WTC11 (cell line): ENCODE measurements at regions not wholly inside any gene's neighbourhood (a gene's known extent, or its start where the extent isn't known, plus 50 kb on each side); places are given as distances from the start of the nearest gene placed in this dataset.

Source experiments
- ATAC-seq: fragments of 200-7000 bp; cut with Tn5 transposase; 2 replicates; pipeline ENCODE4 v1.10.0; 2021; ENCODE audit warnings: mild to moderate bottlenecking, moderate library complexity
- CTCF ChIA-PET: fragments of 300-600 bp; sonication (Branson Sonifier 250); formaldehyde crosslinking; loops from one replicate; lab custom pipeline; 2021; ENCODE audit warnings: antibody characterized with exemption; lab: Charles Lee
- POLR2A ChIA-PET: fragments of 350-600 bp; sonication (Branson Sonifier 250); formaldehyde crosslinking; loops from one replicate; lab custom pipeline; 2021; ENCODE audit warnings: antibody characterized with exemption; lab: Charles Lee
- DNase-seq: peaks from one replicate; pipeline ENCODE4 v3.0.0; 2021; ENCODE audit warnings: low spot score
- H3K27ac Mint-ChIP-seq: 2 replicates; pipeline ENCODE4 v1.8.0; 2021; ENCODE audit warnings: mixed read lengths
- H3K27me3 Mint-ChIP-seq: 2 replicates; pipeline ENCODE4 v1.8.0; 2021; ENCODE audit warnings: low read depth, mild to moderate bottlenecking, moderate library complexity, mixed read lengths
- H3K36me3 Mint-ChIP-seq: 2 replicates; pipeline ENCODE4 v1.8.0; 2021; ENCODE audit warnings: mixed read lengths
- H3K4me1 Mint-ChIP-seq: 2 replicates; pipeline ENCODE4 v1.8.0; 2022; ENCODE audit warnings: mixed read lengths
- H3K4me3 Mint-ChIP-seq: 2 replicates; pipeline ENCODE4 v1.8.0; 2021; ENCODE audit warnings: mild to moderate bottlenecking, moderate library complexity, mixed read lengths
- H3K9me3 Mint-ChIP-seq: 2 replicates; pipeline ENCODE4 v1.8.0; 2021; ENCODE audit warnings: mixed read lengths
- ESRRA ChIP-seq: sonication (generic); formaldehyde crosslinking; IDR thresholded peaks from 2 replicates; pipeline ENCODE4 v1.8.1; 2022; ENCODE audit warnings: mild to moderate bottlenecking, missing genetic modification reagents, borderline replicate concordance
- FOXP1 ChIP-seq: sonication (generic); formaldehyde crosslinking; IDR thresholded peaks from 2 replicates; pipeline ENCODE4 v1.8.0; 2022; ENCODE audit warnings: missing genetic modification reagents, mild to moderate bottlenecking, moderate library complexity, borderline replicate concordance
- IRF2 ChIP-seq: sonication (generic); formaldehyde crosslinking; IDR thresholded peaks from 2 replicates; pipeline ENCODE4 v1.8.0; 2022; ENCODE audit warnings: low read depth, missing genetic modification reagents, borderline replicate concordance
- KAT7 ChIP-seq: sonication (generic); formaldehyde crosslinking; IDR thresholded peaks from 2 replicates; pipeline ENCODE4 v1.8.1; 2023; ENCODE audit warnings: missing genetic modification reagents, mild to moderate bottlenecking, borderline replicate concordance
- MXD4 ChIP-seq: fragments of 250-450 bp; sonication (Bioruptor Pico); IDR thresholded peaks from 2 replicates; pipeline ENCODE4 v1.8.0; 2021; ENCODE audit warnings: mild to moderate bottlenecking, moderate library complexity, borderline replicate concordance
- NFATC4 ChIP-seq: fragments of 250-450 bp; sonication (Bioruptor Pico); IDR thresholded peaks from 2 replicates; pipeline ENCODE4 v1.9.0; 2021; ENCODE audit warnings: mild to moderate bottlenecking
- NR1H2 ChIP-seq: sonication (generic); formaldehyde crosslinking; IDR thresholded peaks from 2 replicates; pipeline ENCODE4 v1.9.0; 2021; ENCODE audit warnings: mild to moderate bottlenecking, moderate library complexity, missing genetic modification reagents
- NR2C2 ChIP-seq: sonication (generic); formaldehyde crosslinking; IDR thresholded peaks from 2 replicates; pipeline ENCODE4 v1.8.0; 2022; ENCODE audit warnings: mild to moderate bottlenecking, missing genetic modification reagents
- SOX15 ChIP-seq: fragments of 250-450 bp; sonication (Bioruptor Pico); IDR thresholded peaks from 2 replicates; pipeline ENCODE4 v1.9.0; 2021; ENCODE audit warnings: mild to moderate bottlenecking
- TEAD4 ChIP-seq: sonication (generic); formaldehyde crosslinking; IDR thresholded peaks from 2 replicates; pipeline ENCODE4 v1.8.0; 2022; ENCODE audit warnings: mild to moderate bottlenecking, missing genetic modification reagents
- ZBTB21 ChIP-seq: sonication (generic); formaldehyde crosslinking; IDR thresholded peaks from 2 replicates; pipeline ENCODE4 v1.8.1; 2023; ENCODE audit warnings: mild to moderate bottlenecking, missing genetic modification reagents, borderline replicate concordance
- ZNF317 ChIP-seq: sonication (generic); formaldehyde crosslinking; IDR thresholded peaks from 2 replicates; pipeline ENCODE4 v1.8.1; 2023; ENCODE audit warnings: low read depth, mild to moderate bottlenecking, moderate library complexity, missing genetic modification reagents, borderline replicate concordance
- ZNF416 ChIP-seq: fragments of 250-450 bp; sonication (Bioruptor Pico); IDR thresholded peaks from 2 replicates; pipeline ENCODE4 v1.9.0; 2021; ENCODE audit warnings: mild to moderate bottlenecking, inconsistent platforms
- TF ChIP-seq, protein P1 (sequence below): sonication (generic); formaldehyde crosslinking; IDR thresholded peaks from 2 replicates; pipeline ENCODE4 v1.8.0; 2022; ENCODE audit warnings: mild to moderate bottlenecking, missing genetic modification reagents
- TF ChIP-seq, protein P2 (sequence below): sonication (generic); formaldehyde crosslinking; IDR thresholded peaks from 2 replicates; pipeline ENCODE4 v1.8.1; 2022; ENCODE audit warnings: low read depth, mild to moderate bottlenecking, moderate library complexity, missing genetic modification reagents, borderline replicate concordance
- TF ChIP-seq, protein P3 (sequence below): sonication (generic); formaldehyde crosslinking; IDR thresholded peaks from 2 replicates; pipeline ENCODE4 v1.8.1; 2023; ENCODE audit warnings: mild to moderate bottlenecking, moderate library complexity, missing genetic modification reagents
- TF ChIP-seq, protein P4 (sequence below): fragments of 250-450 bp; sonication (Bioruptor Pico); conservative IDR thresholded peaks from 2 replicates; pipeline ENCODE4 v1.9.0; 2021; ENCODE audit warnings: mild to moderate bottlenecking
- TF ChIP-seq, protein P5 (sequence below): sonication (generic); formaldehyde crosslinking; IDR thresholded peaks from 2 replicates; pipeline ENCODE4 v1.8.1; 2022; ENCODE audit warnings: low read depth, missing genetic modification reagents, borderline replicate concordance
- TF ChIP-seq, protein P6 (sequence below): sonication (generic); formaldehyde crosslinking; IDR thresholded peaks from 2 replicates; pipeline ENCODE4 v1.8.1; 2023; ENCODE audit warnings: mild to moderate bottlenecking, missing genetic modification reagents

DNA sequence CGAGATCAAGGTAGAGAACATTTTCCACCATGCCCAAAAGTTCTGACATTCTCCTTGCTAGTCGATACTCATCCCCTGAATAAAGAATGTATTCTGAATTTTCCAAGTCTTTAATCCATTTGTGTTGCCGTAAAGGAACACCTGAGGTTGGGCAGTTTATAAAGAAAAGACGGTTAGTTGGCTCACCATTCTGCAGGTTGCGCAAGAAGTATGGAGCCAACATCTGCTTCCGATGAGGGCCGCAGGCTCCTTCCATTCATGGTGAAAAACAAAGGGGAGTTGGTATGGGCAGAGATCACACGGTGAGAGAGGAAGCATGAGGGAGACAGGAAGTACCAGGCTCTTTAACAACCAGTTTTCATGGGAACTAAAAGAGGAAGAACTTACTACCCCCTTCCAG, 121.2 kb downstream of the DCLK3 start:
- DNase-seq (no peak), ATAC-seq (no peak)
- TF ChIP-seq KAT7 (CRISPR knock-in tag): no peak
- TF ChIP-seq ESRRA (CRISPR knock-in tag): no peak
- TF ChIP-seq, protein P1, sequence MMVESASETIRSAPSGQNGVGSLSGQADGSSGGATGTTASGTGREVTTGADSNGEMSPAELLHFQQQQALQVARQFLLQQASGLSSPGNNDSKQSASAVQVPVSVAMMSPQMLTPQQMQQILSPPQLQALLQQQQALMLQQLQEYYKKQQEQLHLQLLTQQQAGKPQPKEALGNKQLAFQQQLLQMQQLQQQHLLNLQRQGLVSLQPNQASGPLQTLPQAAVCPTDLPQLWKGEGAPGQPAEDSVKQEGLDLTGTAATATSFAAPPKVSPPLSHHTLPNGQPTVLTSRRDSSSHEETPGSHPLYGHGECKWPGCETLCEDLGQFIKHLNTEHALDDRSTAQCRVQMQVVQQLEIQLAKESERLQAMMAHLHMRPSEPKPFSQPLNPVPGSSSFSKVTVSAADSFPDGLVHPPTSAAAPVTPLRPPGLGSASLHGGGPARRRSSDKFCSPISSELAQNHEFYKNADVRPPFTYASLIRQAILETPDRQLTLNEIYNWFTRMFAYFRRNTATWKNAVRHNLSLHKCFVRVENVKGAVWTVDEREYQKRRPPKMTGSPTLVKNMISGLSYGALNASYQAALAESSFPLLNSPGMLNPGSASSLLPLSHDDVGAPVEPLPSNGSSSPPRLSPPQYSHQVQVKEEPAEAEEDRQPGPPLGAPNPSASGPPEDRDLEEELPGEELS: no peak
- no peak for TF ChIP-seq IRF2 (CRISPR knock-in tag)
- TF ChIP-seq TEAD4 (CRISPR knock-in tag): no peak
- TF ChIP-seq SOX15 (CRISPR knock-in tag): no peak
- TF ChIP-seq, protein P2, sequence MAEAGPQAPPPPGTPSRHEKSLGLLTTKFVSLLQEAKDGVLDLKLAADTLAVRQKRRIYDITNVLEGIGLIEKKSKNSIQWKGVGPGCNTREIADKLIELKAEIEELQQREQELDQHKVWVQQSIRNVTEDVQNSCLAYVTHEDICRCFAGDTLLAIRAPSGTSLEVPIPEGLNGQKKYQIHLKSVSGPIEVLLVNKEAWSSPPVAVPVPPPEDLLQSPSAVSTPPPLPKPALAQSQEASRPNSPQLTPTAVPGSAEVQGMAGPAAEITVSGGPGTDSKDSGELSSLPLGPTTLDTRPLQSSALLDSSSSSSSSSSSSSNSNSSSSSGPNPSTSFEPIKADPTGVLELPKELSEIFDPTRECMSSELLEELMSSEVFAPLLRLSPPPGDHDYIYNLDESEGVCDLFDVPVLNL (CRISPR knock-in tag): no peak
- TF ChIP-seq, protein P3, sequence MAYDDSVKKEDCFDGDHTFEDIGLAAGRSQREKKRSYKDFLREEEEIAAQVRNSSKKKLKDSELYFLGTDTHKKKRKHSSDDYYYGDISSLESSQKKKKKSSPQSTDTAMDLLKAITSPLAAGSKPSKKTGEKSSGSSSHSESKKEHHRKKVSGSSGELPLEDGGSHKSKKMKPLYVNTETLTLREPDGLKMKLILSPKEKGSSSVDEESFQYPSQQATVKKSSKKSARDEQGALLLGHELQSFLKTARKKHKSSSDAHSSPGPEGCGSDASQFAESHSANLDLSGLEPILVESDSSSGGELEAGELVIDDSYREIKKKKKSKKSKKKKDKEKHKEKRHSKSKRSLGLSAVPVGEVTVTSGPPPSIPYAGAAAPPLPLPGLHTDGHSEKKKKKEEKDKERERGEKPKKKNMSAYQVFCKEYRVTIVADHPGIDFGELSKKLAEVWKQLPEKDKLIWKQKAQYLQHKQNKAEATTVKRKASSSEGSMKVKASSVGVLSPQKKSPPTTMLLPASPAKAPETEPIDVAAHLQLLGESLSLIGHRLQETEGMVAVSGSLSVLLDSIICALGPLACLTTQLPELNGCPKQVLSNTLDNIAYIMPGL: no peak
- TF ChIP-seq NR1H2 (CRISPR knock-in tag): no peak
- TF ChIP-seq, protein P4, sequence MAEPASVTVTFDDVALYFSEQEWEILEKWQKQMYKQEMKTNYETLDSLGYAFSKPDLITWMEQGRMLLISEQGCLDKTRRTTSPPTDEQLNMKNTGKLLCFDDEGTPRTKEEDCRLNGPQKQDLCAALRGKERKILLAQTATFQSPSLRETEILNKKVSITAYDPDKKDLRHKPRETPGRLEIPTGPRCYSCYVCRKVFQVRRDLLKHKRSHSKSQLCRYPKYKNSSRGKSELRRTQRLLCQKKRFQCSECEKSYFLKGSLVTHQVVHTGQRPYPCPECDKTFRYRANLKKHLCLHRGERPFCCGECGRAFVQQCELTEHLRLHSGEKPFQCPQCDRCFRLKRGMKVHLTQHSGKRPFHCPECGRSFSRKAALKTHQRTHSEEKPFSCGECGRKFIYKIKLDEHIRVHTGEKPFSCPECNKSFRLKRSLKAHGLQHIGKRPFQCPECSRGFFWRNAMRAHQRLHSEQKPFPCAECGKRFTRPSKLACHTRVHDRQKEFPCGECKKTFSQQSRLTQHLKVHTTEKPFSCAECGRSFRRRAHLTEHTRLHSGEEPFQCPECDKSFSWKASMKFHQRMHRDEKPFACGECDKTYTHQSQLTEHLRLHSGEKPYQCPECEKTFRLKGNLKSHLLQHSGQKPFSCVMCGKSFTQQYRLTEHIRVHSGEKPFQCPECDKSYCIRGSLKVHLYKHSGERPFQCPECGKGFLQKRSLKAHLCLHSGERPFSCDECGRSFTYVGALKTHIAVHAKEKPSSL (CRISPR knock-in tag): no peak
- TF ChIP-seq NFATC4: no peak
- no peak for TF ChIP-seq ZBTB21 (CRISPR knock-in tag)
- no peak for TF ChIP-seq NR2C2 (CRISPR knock-in tag)
- TF ChIP-seq ZNF416 (CRISPR knock-in tag): no peak
- no peak for TF ChIP-seq ZNF317 (CRISPR knock-in tag)
- TF ChIP-seq, protein P5, sequence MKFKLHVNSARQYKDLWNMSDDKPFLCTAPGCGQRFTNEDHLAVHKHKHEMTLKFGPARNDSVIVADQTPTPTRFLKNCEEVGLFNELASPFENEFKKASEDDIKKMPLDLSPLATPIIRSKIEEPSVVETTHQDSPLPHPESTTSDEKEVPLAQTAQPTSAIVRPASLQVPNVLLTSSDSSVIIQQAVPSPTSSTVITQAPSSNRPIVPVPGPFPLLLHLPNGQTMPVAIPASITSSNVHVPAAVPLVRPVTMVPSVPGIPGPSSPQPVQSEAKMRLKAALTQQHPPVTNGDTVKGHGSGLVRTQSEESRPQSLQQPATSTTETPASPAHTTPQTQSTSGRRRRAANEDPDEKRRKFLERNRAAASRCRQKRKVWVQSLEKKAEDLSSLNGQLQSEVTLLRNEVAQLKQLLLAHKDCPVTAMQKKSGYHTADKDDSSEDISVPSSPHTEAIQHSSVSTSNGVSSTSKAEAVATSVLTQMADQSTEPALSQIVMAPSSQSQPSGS (CRISPR knock-in tag): no peak
- TF ChIP-seq, protein P6, sequence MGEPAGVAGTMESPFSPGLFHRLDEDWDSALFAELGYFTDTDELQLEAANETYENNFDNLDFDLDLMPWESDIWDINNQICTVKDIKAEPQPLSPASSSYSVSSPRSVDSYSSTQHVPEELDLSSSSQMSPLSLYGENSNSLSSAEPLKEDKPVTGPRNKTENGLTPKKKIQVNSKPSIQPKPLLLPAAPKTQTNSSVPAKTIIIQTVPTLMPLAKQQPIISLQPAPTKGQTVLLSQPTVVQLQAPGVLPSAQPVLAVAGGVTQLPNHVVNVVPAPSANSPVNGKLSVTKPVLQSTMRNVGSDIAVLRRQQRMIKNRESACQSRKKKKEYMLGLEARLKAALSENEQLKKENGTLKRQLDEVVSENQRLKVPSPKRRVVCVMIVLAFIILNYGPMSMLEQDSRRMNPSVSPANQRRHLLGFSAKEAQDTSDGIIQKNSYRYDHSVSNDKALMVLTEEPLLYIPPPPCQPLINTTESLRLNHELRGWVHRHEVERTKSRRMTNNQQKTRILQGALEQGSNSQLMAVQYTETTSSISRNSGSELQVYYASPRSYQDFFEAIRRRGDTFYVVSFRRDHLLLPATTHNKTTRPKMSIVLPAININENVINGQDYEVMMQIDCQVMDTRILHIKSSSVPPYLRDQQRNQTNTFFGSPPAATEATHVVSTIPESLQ (CRISPR knock-in tag): no peak
- TF ChIP-seq MXD4 (CRISPR knock-in tag): no peak
- TF ChIP-seq FOXP1 (CRISPR knock-in tag): no peak
- Mint-ChIP-seq H3K27ac (no peak overlapping the region), H3K36me3 (no peaks in the 10 kb centered on the region), H3K9me3 (peaks cover 13% of the 10 kb centered on the region), H3K4me1 (peaks cover 4% of the 10 kb centered on the region), H3K4me3 (no peak overlapping the region), H3K27me3 (no peaks in the 10 kb centered on the region)
- POLR2A ChIA-PET: no interaction called here
- CTCF ChIA-PET: no interaction called here
